ENCODE measurements at regions not wholly inside any gene's neighbourhood (a gene's known extent, or its start where the extent isn't known, plus 50 kb on each side); places are given as distances from the start of the nearest gene placed in this dataset.

GRCh38 chr20:40449974-40450616 lies 238.9 kb downstream of the MAFB start:
- no peak for TF ChIP-seq CTCF (conservative IDR thresholded peaks at IDR 0.05)
- no peak for TF ChIP-seq EZH2 (IDR thresholded peaks at IDR 0.05; ENCODE audit: low read depth)
